GM21528 (cell line): ENCODE measurements at regions not wholly inside any gene's neighbourhood (a gene's known extent, or its start where the extent isn't known, plus 50 kb on each side); places are given as distances from the start of the nearest gene placed in this dataset.
"Not testable (repeated sequence)": the region's sequence is repeated elsewhere in the genome, so short reads cannot be mapped to it uniquely, and the experiment has no call there.

Experiments
- ATAC-seq: cut with Tn5 transposase; IDR thresholded peaks from one replicate; pipeline ENCODE4 v1.9.1; 2021; ENCODE audit warnings: mild to moderate bottlenecking, moderate library complexity; ENCODE audit not compliant: unreplicated experiment, low FRiP score

GRCh38 chr16:8087146-8087545, 503.2 kb downstream of the TMEM114 start:
- no peak for ATAC-seq

GRCh38 chr16:8084882-8085281, 505.4 kb downstream of the TMEM114 start:
- ATAC-seq = no peak

- no peak for ATAC-seq
Measured at GRCh38 chr16:8084302-8084701, 506.0 kb downstream of the TMEM114 start.

- ATAC-seq = no peak
Measured at GRCh38 chr16:8083560-8083959, 506.8 kb downstream of the TMEM114 start.

DNA sequence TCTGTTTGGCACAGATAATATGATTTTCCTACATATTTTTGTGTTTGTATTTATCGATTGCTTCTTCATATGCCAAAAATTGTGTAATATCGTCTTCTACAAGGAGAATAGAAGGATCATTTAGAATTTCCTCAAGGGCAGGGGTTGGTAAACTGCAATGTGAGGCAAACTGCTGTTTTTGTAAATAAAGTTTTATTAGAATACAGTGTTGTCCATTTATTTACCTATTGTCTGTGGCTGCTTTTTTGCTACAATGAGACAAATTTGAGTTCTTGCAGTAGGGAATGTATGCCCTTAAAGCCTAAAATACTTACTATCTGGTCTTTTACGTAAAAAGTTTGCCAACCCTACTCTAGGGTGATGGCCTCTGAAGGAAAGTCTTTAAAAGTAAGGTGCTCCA, 509.5 kb downstream of the TMEM114 start:
- no peak for ATAC-seq

- ATAC-seq = no peak
Measured at GRCh38 chr16:8075271-8075670, 515.0 kb downstream of the TMEM114 start.

GRCh38 chr16:8070506-8070905, 519.8 kb downstream of the TMEM114 start:
- no peak for ATAC-seq

DNA sequence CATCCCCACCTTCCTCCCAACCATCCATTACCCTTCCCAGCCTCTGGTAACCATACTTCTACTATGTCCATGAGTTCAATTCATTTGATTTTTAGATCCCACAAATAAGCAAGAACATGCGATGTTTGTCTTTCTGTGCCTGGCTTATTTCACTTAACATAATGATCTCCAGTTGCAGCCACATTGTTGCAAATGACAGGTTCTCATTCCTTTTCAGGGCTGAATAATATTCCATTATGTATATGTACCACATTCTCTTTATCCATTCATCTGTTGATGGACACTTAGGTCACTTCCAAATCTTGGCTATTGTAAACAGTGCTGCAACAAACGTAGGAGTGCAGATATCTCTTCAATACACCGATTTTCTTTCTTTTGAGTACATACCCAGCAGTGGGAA, 522.1 kb downstream of the TMEM114 start:
- not testable (repeated sequence) for ATAC-seq

GRCh38 chr16:8063159-8063558, 527.2 kb downstream of the TMEM114 start:
- ATAC-seq = no peak

DNA sequence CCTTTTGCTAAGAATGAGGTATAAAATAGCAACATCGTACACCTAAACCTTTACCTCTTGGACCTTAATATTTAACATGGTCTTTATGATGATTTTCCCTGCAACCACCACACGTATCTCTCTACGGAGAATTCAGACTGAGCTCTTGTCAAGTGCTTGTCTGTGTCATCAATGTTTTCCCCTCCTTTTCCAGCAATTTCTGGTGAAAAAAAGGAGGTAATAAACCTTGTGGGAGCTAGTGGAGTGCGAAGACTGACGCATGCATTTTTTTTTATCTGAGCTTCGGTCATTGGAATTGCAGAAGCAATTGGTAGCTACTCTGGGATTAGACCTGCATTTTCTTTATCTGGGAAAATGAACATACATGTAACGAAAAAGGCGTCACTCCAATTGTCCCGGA, 527.6 kb downstream of the TMEM114 start:
- ATAC-seq = no peak

DNA sequence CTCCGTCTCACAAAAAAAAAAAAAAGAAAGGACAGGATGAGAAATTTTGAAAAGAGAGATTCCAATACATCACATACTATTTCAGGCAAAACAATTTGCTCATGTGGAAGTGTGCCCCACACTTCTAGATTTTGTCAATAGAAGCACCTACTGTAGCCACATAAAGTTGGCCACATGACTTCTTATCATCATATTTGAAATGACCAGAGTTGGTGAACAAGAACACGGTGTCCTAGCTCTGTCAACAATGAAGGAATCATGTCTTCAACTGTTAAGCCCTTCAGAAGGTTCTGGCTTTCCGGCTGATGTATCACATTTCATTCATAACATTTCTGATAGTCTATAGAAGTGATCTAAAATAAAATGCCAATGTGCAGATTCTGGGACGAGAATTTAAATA, 534.5 kb downstream of the TMEM114 start:
- ATAC-seq = no peak

- ATAC-seq = no peak
Measured at GRCh38 chr16:8053437-8053836, 536.9 kb downstream of the TMEM114 start.

GRCh38 chr16:8048433-8048832, 541.9 kb downstream of the TMEM114 start:
- ATAC-seq = no peak

GRCh38 chr16:8047736-8048135, 542.6 kb downstream of the TMEM114 start:
- no peak for ATAC-seq

DNA sequence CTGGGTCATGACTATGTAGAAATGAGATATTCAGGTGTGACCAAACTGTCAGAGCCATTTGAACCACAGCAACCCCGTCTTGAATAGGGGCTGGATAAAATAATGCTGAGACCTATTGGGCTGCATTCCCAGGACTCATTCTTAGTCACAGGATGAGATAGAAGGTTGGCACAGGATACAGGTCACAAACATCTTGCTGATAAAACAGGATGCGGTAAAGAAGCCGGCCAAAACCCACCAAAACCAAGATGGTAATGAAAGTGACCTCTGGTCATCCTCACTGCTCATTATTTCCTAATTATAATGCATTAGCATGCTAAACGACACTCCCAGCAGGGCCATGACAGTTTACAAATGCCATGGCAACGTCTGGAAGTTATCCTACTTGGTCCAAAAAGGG, 545.5 kb downstream of the TMEM114 start:
- no peak for ATAC-seq

- ATAC-seq = no peak
Measured at GRCh38 chr16:8032406-8032805, 557.9 kb downstream of the TMEM114 start.

GRCh38 chr16:8030004-8030403, 560.3 kb downstream of the TMEM114 start:
- not testable (repeated sequence) for ATAC-seq

DNA sequence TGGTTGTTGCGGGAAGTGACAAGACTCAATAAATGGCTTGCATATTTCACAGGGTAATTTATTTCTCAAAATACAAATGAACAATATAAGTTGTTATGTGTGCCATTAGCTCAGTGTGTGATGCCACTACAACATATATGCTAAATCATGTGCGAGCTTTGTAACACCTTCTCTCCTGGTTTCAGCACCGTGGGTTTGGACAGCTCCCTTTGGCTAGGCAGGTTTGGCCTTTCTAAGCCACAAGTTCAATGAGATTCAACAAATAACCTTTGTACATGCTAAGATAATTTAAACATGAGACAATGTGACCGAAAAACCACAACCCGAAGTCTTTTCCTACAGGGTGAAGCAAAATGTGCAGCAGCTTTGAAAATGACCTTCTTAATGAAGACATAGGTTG, 563.9 kb downstream of the TMEM114 start:
- ATAC-seq = no peak

DNA sequence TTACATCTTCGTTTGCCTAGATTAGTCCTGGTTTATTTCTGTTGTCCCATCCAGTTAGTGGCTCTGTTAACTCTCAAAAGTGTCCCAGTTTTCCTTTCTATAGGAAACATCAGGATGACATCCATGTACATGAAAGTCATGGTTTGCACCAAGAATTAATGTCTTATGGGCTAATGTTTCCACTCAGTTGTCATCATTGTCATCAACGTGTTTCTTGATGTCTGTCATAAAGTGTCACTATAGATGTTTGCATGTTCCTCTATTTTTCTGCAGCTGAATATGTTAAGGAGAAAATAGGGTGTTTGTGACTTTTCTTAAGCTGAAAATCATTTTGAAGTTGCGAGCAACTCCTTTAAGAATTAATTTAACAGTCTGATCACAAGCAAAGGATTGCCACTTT, 567.0 kb downstream of the TMEM114 start:
- ATAC-seq = no peak

DNA sequence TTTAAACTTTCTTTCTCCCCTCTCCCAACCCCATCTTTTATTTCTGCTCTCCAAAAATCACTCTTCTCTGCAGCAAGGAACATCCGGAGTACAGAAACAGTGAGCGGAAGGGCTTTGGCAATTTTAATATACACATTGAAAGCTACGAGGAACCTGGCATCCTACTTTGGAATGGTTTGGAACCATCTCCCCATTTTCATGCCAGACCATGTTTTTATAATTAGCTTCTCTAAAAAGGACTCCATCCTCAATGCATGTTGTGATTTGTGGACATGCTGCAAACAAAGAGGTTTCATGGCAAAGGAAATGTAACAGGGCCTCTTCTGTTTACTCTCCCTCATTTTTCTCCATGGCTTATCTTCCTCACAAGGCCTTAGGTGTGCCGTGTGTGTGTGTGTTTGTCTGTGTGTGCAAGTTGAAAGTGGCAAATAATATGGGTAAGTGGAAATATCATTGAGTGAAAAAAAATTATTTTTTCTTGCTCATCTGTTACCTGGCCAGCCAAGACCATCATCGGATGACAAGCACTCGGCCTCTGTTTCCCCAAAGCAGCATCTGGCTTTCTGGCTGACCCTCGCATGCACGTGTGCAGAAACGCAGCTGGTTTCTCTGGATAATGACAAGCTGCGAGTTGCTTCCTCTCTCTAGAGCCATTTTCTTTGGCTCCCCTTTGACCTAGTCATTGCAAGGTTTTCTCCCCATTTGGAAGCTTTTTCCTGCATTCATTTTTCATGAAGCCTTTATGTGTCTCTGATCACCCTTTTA, 585.0 kb downstream of the TMEM114 start:
- ATAC-seq = no peak

- no peak for ATAC-seq
Measured at GRCh38 chr16:7998789-7999453, 591.4 kb downstream of the TMEM114 start.

- ATAC-seq = no peak
Measured at GRCh38 chr16:7997966-7998365, 592.3 kb downstream of the TMEM114 start.
